ENCODE measurements at regions not wholly inside any gene's neighbourhood (a gene's known extent, or its start where the extent isn't known, plus 50 kb on each side); places are given as distances from the start of the nearest gene placed in this dataset.

DNA sequence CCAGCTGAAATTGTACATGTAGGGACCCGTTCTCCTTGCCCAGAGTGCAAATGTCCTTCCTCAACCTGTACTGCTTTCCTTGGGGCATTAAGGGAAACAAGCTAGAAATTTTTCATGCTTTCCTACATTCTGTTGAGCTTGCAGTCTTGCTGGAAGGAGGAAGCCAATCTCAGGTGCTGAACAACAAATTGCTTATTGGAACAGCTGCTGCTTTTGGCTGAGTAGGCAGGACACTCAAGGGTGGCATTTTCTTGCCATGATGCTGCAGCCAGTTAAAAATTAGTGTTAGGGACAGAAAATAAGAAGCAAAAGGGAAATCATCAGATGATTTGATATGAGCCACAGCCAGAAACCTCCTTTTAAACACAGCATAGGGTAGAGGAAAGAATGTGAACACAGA lies 223.7 kb downstream of the QDPR start:
- TF ChIP-seq TAF1 (IDR thresholded peaks at IDR 0.05; ENCODE audit: low read depth) = no peak
- TF ChIP-seq EGR1 (IDR thresholded peaks at IDR 0.05) = no peak

DNA sequence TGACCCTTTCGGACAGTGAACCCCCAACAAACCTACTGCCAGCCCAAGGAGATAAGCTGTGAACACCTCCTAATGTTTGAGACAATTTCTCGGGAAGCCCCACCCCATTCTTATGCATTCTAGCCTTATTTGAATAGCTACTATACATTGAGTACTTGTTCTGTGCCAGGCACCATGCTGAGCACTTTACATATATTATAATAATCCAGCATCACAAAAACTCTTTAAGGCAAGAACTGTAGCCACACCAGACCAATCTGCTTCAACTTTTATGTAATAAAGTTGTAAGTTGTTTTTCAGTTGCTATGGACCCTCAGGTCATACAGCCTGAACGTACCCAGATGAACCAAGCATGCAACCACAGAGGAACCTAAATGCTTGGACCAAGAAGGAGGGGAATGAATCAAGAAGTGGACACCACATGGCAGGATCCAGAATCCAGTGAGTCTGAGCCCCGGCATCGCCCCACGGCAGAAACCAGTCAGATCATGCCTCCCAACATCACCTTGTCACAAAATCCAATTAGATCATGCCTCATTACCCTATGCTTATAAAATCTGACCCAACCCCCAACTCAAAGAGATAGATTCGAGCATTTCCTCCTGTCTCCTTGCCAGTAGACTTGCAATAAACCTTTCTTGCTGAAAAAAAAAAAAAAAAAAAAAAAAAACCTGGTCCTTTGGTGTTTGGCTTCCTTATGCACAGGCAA lies 225.0 kb downstream of the QDPR start:
- no peak for TF ChIP-seq TCF12 (IDR thresholded peaks at IDR 0.05; ENCODE audit: low read depth)

DNA sequence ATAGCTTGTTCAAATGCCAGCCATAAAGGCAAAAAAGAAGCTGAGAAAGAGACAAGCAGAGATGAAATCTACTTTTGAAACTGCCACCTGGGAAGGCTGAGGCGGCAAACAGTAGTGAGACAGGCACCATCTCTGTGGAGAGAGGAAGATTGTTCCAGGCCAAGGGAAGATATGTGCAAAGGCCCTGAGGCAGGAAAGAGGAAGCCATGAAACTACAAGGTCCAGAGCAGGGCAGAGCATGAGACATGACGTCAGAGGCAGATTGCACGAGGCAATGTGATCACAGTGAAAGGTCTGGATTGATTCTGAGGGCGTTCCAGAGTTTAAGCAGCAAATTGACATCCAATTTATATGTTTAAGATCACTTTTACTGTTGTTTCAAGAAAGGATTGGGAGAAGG lies 226.1 kb downstream of the QDPR start:
- TF ChIP-seq, protein P1, sequence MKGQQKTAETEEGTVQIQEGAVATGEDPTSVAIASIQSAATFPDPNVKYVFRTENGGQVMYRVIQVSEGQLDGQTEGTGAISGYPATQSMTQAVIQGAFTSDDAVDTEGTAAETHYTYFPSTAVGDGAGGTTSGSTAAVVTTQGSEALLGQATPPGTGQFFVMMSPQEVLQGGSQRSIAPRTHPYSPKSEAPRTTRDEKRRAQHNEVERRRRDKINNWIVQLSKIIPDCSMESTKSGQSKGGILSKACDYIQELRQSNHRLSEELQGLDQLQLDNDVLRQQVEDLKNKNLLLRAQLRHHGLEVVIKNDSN (IDR thresholded peaks at IDR 0.05) = no peak
- TF ChIP-seq TEAD4 (IDR thresholded peaks at IDR 0.05) = no peak
- TF ChIP-seq, protein P2, sequence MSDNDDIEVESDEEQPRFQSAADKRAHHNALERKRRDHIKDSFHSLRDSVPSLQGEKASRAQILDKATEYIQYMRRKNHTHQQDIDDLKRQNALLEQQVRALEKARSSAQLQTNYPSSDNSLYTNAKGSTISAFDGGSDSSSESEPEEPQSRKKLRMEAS (IDR thresholded peaks at IDR 0.05) = no peak
- TF ChIP-seq CREB1 (IDR thresholded peaks at IDR 0.05; ENCODE audit: low read depth) = no peak
- no peak for TF ChIP-seq RAD21 (IDR thresholded peaks at IDR 0.05; ENCODE audit: low read depth)
- TF ChIP-seq CEBPB (IDR thresholded peaks at IDR 0.05) = no peak

DNA sequence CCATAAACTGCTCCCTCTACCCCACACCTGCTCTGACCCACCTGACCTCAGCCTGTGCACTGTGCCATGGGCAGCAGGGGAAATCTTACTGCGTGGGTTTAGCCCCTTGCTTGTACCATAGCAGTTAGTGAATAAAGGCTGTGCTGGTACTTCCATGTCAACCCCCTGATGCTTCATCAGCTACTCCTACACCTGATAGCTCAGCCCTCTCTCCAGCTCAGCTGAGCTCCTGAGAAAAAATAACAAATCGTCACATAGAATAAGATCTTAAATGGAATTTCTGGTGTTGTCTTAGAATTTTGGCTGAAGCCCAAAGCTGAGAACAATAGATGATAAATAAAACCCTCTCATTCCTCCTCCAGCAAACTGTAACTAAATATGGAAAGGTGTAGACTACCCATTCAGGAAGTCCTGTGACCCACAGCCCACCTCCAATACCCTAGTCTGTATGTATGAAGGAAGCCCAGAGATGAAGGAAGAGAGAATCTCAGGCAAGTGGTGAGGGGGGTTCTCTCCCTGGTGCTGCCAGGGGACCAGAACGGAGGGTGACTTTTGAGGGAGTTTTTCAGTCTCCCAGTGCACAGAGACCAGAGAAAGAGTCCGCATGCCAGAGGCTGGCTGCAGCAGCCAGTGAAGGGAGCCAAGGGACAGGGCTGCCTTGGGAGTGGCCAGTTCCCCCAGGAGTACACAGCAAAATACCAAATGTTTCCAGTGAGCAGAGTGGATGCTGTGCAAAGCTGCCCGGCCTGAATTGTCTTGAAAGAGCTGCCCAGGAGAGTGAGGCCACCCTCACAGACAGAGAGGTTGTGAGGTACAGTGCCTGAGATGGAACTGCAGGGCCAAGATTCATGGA lies 227.3 kb downstream of the QDPR start:
- TF ChIP-seq TCF12 (IDR thresholded peaks at IDR 0.05; ENCODE audit: low read depth) (no peak), CREB1 (IDR thresholded peaks at IDR 0.05; ENCODE audit: low read depth) (no peak), TAF1 (IDR thresholded peaks at IDR 0.05; ENCODE audit: low read depth) (no peak), EP300 (IDR thresholded peaks at IDR 0.05; ENCODE audit: borderline replicate concordance) (no peak), YY1 (IDR thresholded peaks at IDR 0.05; ENCODE audit: low read depth) (no peak), RAD21 (IDR thresholded peaks at IDR 0.05; ENCODE audit: low read depth) (no peak), CEBPB (IDR thresholded peaks at IDR 0.05) (no peak)
- TF ChIP-seq, protein P2 (IDR thresholded peaks at IDR 0.05) = no peak
- TF ChIP-seq, protein P1 (IDR thresholded peaks at IDR 0.05) = no peak

DNA sequence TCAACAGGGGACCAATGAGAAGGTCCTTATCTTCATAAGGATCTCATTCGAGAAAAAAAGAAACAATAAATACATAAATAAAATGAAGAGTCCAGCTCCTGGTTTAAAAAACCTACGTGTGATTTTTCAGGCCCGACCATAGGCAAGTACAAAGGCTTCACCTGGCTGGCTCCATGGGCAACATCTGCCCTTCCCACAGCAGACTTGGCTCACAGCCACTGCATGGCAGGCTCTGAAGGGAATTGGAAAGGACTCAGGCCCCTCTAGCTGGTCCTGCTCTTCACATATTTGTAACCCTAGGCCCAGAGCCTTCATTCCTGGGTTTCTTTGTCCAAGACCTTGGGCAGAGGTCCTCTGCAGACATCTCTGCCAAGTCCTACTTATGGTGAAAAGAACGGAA lies 228.1 kb downstream of the QDPR start:
- TF ChIP-seq TEAD4 (IDR thresholded peaks at IDR 0.05) (no peak), EP300 (IDR thresholded peaks at IDR 0.05; ENCODE audit: borderline replicate concordance) (no peak), RAD21 (IDR thresholded peaks at IDR 0.05; ENCODE audit: low read depth) (no peak), TCF12 (IDR thresholded peaks at IDR 0.05; ENCODE audit: low read depth) (no peak), FOXM1 (IDR thresholded peaks at IDR 0.05; ENCODE audit: borderline replicate concordance, low read depth) (no peak), YY1 (IDR thresholded peaks at IDR 0.05; ENCODE audit: low read depth) (no peak), NFIC (IDR thresholded peaks at IDR 0.05) (no peak), ZBTB7A (IDR thresholded peaks at IDR 0.05; ENCODE audit: low read depth) (no peak), CEBPB (IDR thresholded peaks at IDR 0.05) (no peak), CREB1 (IDR thresholded peaks at IDR 0.05; ENCODE audit: low read depth) (no peak), TAF1 (IDR thresholded peaks at IDR 0.05; ENCODE audit: low read depth) (no peak), EGR1 (IDR thresholded peaks at IDR 0.05) (no peak)
- TF ChIP-seq, protein P3, sequence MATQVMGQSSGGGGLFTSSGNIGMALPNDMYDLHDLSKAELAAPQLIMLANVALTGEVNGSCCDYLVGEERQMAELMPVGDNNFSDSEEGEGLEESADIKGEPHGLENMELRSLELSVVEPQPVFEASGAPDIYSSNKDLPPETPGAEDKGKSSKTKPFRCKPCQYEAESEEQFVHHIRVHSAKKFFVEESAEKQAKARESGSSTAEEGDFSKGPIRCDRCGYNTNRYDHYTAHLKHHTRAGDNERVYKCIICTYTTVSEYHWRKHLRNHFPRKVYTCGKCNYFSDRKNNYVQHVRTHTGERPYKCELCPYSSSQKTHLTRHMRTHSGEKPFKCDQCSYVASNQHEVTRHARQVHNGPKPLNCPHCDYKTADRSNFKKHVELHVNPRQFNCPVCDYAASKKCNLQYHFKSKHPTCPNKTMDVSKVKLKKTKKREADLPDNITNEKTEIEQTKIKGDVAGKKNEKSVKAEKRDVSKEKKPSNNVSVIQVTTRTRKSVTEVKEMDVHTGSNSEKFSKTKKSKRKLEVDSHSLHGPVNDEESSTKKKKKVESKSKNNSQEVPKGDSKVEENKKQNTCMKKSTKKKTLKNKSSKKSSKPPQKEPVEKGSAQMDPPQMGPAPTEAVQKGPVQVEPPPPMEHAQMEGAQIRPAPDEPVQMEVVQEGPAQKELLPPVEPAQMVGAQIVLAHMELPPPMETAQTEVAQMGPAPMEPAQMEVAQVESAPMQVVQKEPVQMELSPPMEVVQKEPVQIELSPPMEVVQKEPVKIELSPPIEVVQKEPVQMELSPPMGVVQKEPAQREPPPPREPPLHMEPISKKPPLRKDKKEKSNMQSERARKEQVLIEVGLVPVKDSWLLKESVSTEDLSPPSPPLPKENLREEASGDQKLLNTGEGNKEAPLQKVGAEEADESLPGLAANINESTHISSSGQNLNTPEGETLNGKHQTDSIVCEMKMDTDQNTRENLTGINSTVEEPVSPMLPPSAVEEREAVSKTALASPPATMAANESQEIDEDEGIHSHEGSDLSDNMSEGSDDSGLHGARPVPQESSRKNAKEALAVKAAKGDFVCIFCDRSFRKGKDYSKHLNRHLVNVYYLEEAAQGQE (IDR thresholded peaks at IDR 0.05; ENCODE audit: low read depth) = no peak
- TF ChIP-seq, protein P2 (IDR thresholded peaks at IDR 0.05) = no peak
- TF ChIP-seq, protein P1 (IDR thresholded peaks at IDR 0.05) = no peak

DNA sequence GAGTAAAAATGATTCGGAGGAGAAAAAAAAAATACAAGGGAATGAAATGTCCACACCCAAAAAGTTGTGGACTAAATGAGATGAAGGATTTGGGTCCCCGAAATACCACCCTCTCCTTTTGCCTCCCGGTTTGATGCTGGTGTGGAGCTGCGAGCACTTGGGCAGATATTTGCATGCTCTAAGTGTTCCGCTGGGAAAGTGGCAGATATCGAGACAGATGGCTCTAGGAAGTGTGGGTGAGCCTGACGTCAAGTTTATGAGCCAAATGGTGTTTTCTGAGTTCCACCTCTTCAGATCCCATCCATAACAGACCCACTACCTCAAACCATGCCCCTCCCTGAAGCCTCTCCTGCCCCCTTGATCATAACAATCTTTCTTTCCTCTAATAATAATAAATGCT lies 228.6 kb downstream of the QDPR start:
- TF ChIP-seq ZBTB7A (IDR thresholded peaks at IDR 0.05; ENCODE audit: low read depth) (no peak), TEAD4 (IDR thresholded peaks at IDR 0.05) (no peak), EP300 (IDR thresholded peaks at IDR 0.05; ENCODE audit: borderline replicate concordance) (no peak), FOXM1 (IDR thresholded peaks at IDR 0.05; ENCODE audit: borderline replicate concordance, low read depth) (no peak), EGR1 (IDR thresholded peaks at IDR 0.05) (no peak), NFIC (IDR thresholded peaks at IDR 0.05) (no peak), TAF1 (IDR thresholded peaks at IDR 0.05; ENCODE audit: low read depth) (no peak), CEBPB (IDR thresholded peaks at IDR 0.05) (no peak), YY1 (IDR thresholded peaks at IDR 0.05; ENCODE audit: low read depth) (no peak)

Measured in Ishikawa (cell line).